Epithelial cell of esophagus (primary cell): ENCODE measurements at regions not wholly inside any gene's neighbourhood (a gene's known extent, or its start where the extent isn't known, plus 50 kb on each side); places are given as distances from the start of the nearest gene placed in this dataset.

ENCODE experiments used
- DNase-seq: peaks from one replicate; pipeline ENCODE4 v3.0.0; 2010; ENCODE audit warnings: low read depth
- H3K4me3 ChIP-seq: 2 replicates; pipeline ENCODE4 v1.5.1; 2011; ENCODE audit warnings: mild to moderate bottlenecking, low read length, control low read depth
- TF ChIP-seq, protein P1 (sequence below): IDR thresholded peaks from 2 replicates; pipeline ENCODE4 v1.5.1; 2011; ENCODE audit warnings: low read depth, mild to moderate bottlenecking, low read length, control low read depth, inconsistent platforms; ENCODE audit not compliant: insufficient read depth; ENCODE audit errors: missing control alignments

- no peak for DNase-seq
- TF ChIP-seq, protein P1, sequence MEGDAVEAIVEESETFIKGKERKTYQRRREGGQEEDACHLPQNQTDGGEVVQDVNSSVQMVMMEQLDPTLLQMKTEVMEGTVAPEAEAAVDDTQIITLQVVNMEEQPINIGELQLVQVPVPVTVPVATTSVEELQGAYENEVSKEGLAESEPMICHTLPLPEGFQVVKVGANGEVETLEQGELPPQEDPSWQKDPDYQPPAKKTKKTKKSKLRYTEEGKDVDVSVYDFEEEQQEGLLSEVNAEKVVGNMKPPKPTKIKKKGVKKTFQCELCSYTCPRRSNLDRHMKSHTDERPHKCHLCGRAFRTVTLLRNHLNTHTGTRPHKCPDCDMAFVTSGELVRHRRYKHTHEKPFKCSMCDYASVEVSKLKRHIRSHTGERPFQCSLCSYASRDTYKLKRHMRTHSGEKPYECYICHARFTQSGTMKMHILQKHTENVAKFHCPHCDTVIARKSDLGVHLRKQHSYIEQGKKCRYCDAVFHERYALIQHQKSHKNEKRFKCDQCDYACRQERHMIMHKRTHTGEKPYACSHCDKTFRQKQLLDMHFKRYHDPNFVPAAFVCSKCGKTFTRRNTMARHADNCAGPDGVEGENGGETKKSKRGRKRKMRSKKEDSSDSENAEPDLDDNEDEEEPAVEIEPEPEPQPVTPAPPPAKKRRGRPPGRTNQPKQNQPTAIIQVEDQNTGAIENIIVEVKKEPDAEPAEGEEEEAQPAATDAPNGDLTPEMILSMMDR: no peak
Observed at GRCh38 chr16:72285324-72285723, 113.4 kb upstream of the PMFBP1 start.

GRCh38 chr16:72284042-72284789 is 112.3 kb upstream of the PMFBP1 start:
- TF ChIP-seq, protein P1: no peak
- no peak overlapping the region for H3K4me3 ChIP-seq
- peak; percentile 41 for DNase-seq

More at GRCh38 chr16:72285324-72285723, 113.4 kb upstream of the PMFBP1 start:
- H3K4me3 ChIP-seq: no peak overlapping the region

DNA sequence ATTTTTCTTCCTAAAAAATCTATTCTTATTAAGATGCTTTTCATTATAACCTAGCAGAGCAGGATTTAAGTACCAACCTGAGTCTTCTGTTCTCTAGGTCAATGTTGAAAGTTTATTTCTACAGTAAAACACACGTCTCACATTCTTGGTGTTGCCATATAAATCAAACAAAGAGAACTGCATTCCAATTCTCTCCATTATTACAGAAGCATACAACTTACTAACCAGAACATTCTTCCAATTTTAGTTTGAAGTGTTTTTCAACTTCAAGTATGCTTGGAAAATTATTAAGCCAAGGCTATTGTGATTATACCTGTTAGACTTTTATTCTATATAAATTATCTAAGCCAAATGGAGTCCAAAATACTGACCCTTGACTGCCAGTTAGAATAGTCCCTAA is 110.4 kb upstream of the PMFBP1 start:
- DNase-seq: no peak
- TF ChIP-seq, protein P1: no peak
- H3K4me3 ChIP-seq: no peak overlapping the region

DNA sequence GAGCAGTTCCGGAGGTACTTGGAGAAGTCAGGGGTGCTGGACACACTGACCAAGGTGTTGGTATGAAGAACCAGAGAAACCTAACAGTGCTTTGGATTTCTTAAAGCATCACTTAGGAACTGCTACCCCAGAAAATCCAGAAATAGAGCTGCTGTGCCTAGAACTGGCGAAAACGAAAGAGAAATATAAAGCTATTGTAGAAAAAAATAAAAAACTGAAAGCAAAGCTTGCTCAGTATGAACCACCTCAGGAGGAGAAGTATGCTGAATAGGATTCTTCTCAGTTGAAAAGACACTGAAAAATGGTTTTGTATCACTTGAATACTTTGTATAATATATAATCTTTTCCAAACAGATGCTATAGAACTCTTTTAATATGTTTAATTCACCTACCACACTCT is 106.3 kb upstream of the PMFBP1 start:
- DNase-seq: no peak
- H3K4me3 ChIP-seq: no peak overlapping the region
- TF ChIP-seq, protein P1: no peak

GRCh38 chr16:72277749-72278148 is 105.8 kb upstream of the PMFBP1 start:
- DNase-seq: no peak
- H3K4me3 ChIP-seq: no peak overlapping the region
- TF ChIP-seq, protein P1: no peak

DNA sequence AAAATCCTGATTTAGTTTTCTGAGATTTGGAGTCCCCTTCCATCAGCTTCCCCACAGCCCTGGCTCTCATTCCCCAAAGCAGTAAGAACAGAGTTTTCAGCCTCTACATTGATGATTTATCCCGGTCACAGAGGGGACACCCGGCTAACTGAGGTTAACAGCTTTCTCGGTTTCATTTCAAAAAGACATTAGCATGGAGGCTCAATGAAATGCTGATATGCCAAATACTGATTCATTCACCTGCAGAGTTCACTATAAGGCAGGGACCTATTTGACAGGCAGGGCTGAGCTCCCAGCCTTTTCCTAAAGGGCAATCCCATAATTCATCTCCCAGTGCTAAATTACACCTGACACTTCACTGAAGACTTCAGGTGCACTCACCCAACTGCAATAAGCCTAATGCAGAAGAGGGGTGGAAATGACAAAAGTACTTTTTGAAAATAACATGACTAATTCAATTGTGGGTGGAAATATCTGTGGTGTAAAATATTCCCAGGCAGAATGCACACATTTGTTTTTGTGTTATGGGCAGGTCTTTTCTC is 99.8 kb upstream of the PMFBP1 start:
- TF ChIP-seq, protein P1: no peak
- H3K4me3 ChIP-seq: no peak overlapping the region
- no peak for DNase-seq

DNA sequence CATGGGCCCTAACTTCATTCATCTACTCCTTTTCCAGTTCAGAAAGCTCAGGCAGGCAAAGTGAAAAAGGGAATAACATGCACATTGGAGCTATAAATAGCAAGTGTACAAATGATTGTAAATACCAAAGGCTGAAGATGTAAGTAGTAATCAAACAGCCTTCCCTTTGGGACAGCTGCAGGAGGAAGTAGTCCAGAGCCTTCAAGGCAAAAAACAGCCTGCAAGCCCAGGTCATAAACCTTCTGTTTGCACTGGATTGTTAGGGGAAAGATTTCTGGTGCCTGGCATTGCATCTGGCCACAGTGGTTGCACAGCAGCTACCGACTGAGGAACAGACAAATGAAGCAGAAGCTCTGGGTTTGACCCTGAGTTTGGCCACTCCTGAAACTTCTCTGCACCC is 98.6 kb upstream of the PMFBP1 start:
- DNase-seq: no peak
- TF ChIP-seq, protein P1: no peak
- H3K4me3 ChIP-seq: no peak overlapping the region
